K562 (cell line): ENCODE measurements at regions not wholly inside any gene's neighbourhood (a gene's known extent, or its start where the extent isn't known, plus 50 kb on each side); places are given as distances from the start of the nearest gene placed in this dataset.

Experiments
- ATAC-seq: fragments of 200-7000 bp; cut with Tn5 transposase; 3 replicates; pipeline ENCODE4 v1.9.1; 2020; ENCODE audit warnings: moderate library complexity
- BruUV-seq: library from RNA; stranded (reverse); fragments of 400-500 nt; replicated peaks from 2 replicates; lab custom pipeline; 2021; lab: Mats Ljungman, UMichigan
- CTCF ChIA-PET: fragments of 300-600 bp; formaldehyde crosslinking; extraction: SDS; loops from one replicate; lab custom pipeline; 2021; ENCODE audit warnings: low intra/inter-chr PET ratio; lab: Yijun Ruan, JAX
- POLR2A ChIA-PET: fragments of 300-600, 350-650 bp; sonication (Branson Sonifier 250); formaldehyde crosslinking; extraction: SDS; loops from one replicate; lab custom pipeline; 2021; ENCODE audit warnings: antibody characterized with exemption, inconsistent platforms; lab: Yijun Ruan, JAX
- DNase-seq, 4 experiments: peaks; one replicate each; pipeline versions ENCODE4 v3.0.0 to v3.0.0-alpha.2; 2011 to 2018; ENCODE audit warnings: low spot score in 3 of 4, mixed read lengths in 3 of 4; ENCODE audit errors: extremely low read depth in 1 of 4
- FAIRE-seq: peaks from 2 replicates; lab custom pipeline; 2011; peaks lifted over from hg19 to GRCh38; lab: Jason Lieb, UNC
- H2AFZ ChIP-seq: 2 replicates; pipeline ENCODE4 v1.6.0; 2011; ENCODE audit warnings: low read depth, low read length, control low read depth, inconsistent platforms
- H3K27ac ChIP-seq: fragments of 200-600 bp; 3 replicates; pipeline ENCODE4 v1.8.0; 2011; ENCODE audit warnings: low read depth, mild to moderate bottlenecking, control low read depth, inconsistent platforms, low read length, moderate library complexity, mixed read lengths; ENCODE audit errors: extremely low read depth
- H3K27me3 ChIP-seq, 2 experiments: fragments of 300-600 bp in 1 of 2; 2 replicates in 1 of 2; 3 replicates in 1 of 2; pipeline versions ENCODE4 v1.6.0 to v1.8.0; 2011; ENCODE audit warnings: inconsistent platforms in 2 of 2, low read length in 2 of 2, mild to moderate bottlenecking in 1 of 2, mixed read lengths in 1 of 2, moderate library complexity in 1 of 2; ENCODE audit not compliant: control insufficient read depth in 2 of 2, insufficient read depth in 2 of 2
- H3K36me3 ChIP-seq: fragments of 300-600 bp; 3 replicates; pipeline ENCODE4 v1.8.0; 2011; ENCODE audit warnings: mild to moderate bottlenecking, low read length, inconsistent platforms; ENCODE audit not compliant: control insufficient read depth, insufficient read depth
- H3K4me1 ChIP-seq, 2 experiments: fragments of 200-600 bp in 1 of 2; replicated peaks in 1 of 2; 2 replicates in 1 of 2; 3 replicates in 1 of 2; pipeline versions ENCODE4 v1.5.1 to v1.8.0; 2011; ENCODE audit warnings: inconsistent platforms in 2 of 2, low read length in 2 of 2, mild to moderate bottlenecking in 1 of 2, mixed read lengths in 1 of 2, moderate library complexity in 1 of 2; ENCODE audit not compliant: control insufficient read depth in 2 of 2, insufficient read depth in 2 of 2
- H3K4me2 ChIP-seq: 2 replicates; pipeline ENCODE4 v1.6.1; 2011; ENCODE audit warnings: low read length, control low read depth, inconsistent platforms, mixed read lengths; ENCODE audit not compliant: insufficient read depth
- H3K4me3 ChIP-seq: fragments of 200-600 bp; sonication (generic), shearing (Covaris generic); 2 replicates; pipeline ENCODE4 v1.5.1; 2016; ENCODE audit warnings: control low read depth, inconsistent platforms
- H3K79me2 ChIP-seq: fragments of 200-600 bp; 3 replicates; pipeline ENCODE4 v1.8.0; 2011; ENCODE audit warnings: low read length, inconsistent platforms; ENCODE audit not compliant: control insufficient read depth, insufficient read depth
- H3K9ac ChIP-seq, 2 experiments: 2 replicates each; pipeline versions ENCODE4 v1.6.0 to v1.6.1; 2011; ENCODE audit warnings: low read depth in 2 of 2, low read length in 2 of 2, control low read depth in 1 of 2, inconsistent platforms in 1 of 2, mild to moderate bottlenecking in 1 of 2, mixed read lengths in 1 of 2; ENCODE audit not compliant: insufficient read depth in 1 of 2
- H3K9me1 ChIP-seq: one replicate; pipeline ENCODE4 v1.6.0; 2011; ENCODE audit warnings: inconsistent platforms, mild to moderate bottlenecking, low read length, moderate library complexity; ENCODE audit not compliant: control insufficient read depth, insufficient read depth
- H3K9me3 ChIP-seq: replicated peaks from 2 replicates; pipeline ENCODE4 v1.5.1; 2011; ENCODE audit warnings: low read depth, low read length, inconsistent platforms; ENCODE audit not compliant: control insufficient read depth, insufficient read depth
- H4K20me1 ChIP-seq: replicated peaks from 2 replicates; pipeline ENCODE4 v1.6.1; 2011; ENCODE audit warnings: low read length, inconsistent platforms, mixed read lengths; ENCODE audit not compliant: control insufficient read depth, insufficient read depth
- ARID2 ChIP-seq: fragments of 450-650 bp; IDR thresholded peaks from 2 replicates; pipeline ENCODE4 v1.6.1; 2017; ENCODE audit warnings: antibody characterized with exemption, mild to moderate bottlenecking
- BMI1 ChIP-seq: fragments of 150-350 bp; IDR thresholded peaks from 2 replicates; pipeline ENCODE4 v1.6.1; 2014; ENCODE audit warnings: low read length
- CBX8 ChIP-seq: fragments of 200-600 bp; sonication (generic); IDR thresholded peaks from 2 replicates; pipeline ENCODE4 v1.6.1; 2012; ENCODE audit warnings: borderline replicate concordance, mixed run types, low read depth, mild to moderate bottlenecking, moderate library complexity, mixed read lengths, low read length, control low read depth, inconsistent platforms; ENCODE audit not compliant: poor library complexity, severe bottlenecking; ENCODE audit errors: extremely low read depth
- GTF3C2 ChIP-seq: IDR thresholded peaks from 3 replicates; pipeline ENCODE4 v1.6.1; 2011; ENCODE audit warnings: borderline replicate concordance, mild to moderate bottlenecking, moderate library complexity; ENCODE audit not compliant: insufficient read length; ENCODE audit errors: extremely low read depth
- KLF16 ChIP-seq: IDR thresholded peaks from 2 replicates; pipeline ENCODE4 v1.6.1; 2016; ENCODE audit warnings: antibody characterized with exemption
- MXD1 ChIP-seq: fragments of 250-450 bp; sonication (Bioruptor Pico); IDR thresholded peaks from 2 replicates; pipeline ENCODE4 v1.8.0; 2021; ENCODE audit warnings: borderline replicate concordance, mild to moderate bottlenecking, moderate library complexity; ENCODE audit not compliant: poor library complexity, severe bottlenecking
- NONO ChIP-seq, 2 experiments: fragments of 200-400 bp in 1 of 2; fragments of 450-650 bp in 1 of 2; formaldehyde crosslinking in 1 of 2; IDR thresholded peaks; 2 replicates each; pipeline ENCODE4 v1.6.1; 2017; ENCODE audit warnings: low read depth in 2 of 2, mild to moderate bottlenecking in 2 of 2, moderate library complexity in 2 of 2, low read length in 1 of 2
- RBM22 ChIP-seq: fragments of 200-400 bp; formaldehyde crosslinking; IDR thresholded peaks from 2 replicates; pipeline ENCODE4 v1.6.1; 2018; ENCODE audit warnings: low read length, low read depth; ENCODE audit not compliant: poor library complexity, severe bottlenecking
- ZBTB17 ChIP-seq: fragments of 450-650 bp; formaldehyde crosslinking; IDR thresholded peaks from 2 replicates; pipeline ENCODE4 v1.4.0; 2020; ENCODE audit warnings: mild to moderate bottlenecking
- ZNF444 ChIP-seq: fragments of 250-450 bp; sonication (Bioruptor Pico); IDR thresholded peaks from 2 replicates; pipeline ENCODE4 v1.4.0; 2020; ENCODE audit warnings: mild to moderate bottlenecking, moderate library complexity
- ZNF655 ChIP-seq: fragments of 250-450 bp; sonication (Bioruptor Pico); IDR thresholded peaks from 2 replicates; pipeline ENCODE4 v1.5.0; 2021
- WGBS: fragments of 100-300 bp; shearing (Covaris generic); methylation state at CpG from one replicate; pipeline ENCODE4 v1.1.6; 2016; ENCODE audit warnings: low coverage, mixed read lengths; ENCODE audit not compliant: insufficient coverage; ENCODE audit errors: missing lambda C conversion rate; 5-methylcytosine and 5-hydroxymethylcytosine counted together
- in situ Hi-C: fragments of 300-500 bp; cut with MboI; formaldehyde crosslinking; loops from 4 replicates; pipeline ENCODE4 v1.15.0; 2018; ENCODE audit warnings: inconsistent platforms, mixed read lengths
- intact Hi-C: fragments of 100-400 bp; cut with micrococcal nuclease; formaldehyde crosslinking; loops from 2 replicates; pipeline ENCODE4 v1.14.2; 2022
- TF ChIP-seq, protein P1 (sequence below): sonication (generic); formaldehyde crosslinking; IDR thresholded peaks from 2 replicates; pipeline ENCODE4 v1.8.1; 2023; ENCODE audit warnings: mild to moderate bottlenecking, missing genetic modification reagents, moderate library complexity
- TF ChIP-seq, protein P2 (sequence below): sonication (generic); formaldehyde crosslinking; IDR thresholded peaks from 2 replicates; pipeline ENCODE4 v1.8.1; 2023; ENCODE audit warnings: mild to moderate bottlenecking, missing genetic modification reagents

DNA sequence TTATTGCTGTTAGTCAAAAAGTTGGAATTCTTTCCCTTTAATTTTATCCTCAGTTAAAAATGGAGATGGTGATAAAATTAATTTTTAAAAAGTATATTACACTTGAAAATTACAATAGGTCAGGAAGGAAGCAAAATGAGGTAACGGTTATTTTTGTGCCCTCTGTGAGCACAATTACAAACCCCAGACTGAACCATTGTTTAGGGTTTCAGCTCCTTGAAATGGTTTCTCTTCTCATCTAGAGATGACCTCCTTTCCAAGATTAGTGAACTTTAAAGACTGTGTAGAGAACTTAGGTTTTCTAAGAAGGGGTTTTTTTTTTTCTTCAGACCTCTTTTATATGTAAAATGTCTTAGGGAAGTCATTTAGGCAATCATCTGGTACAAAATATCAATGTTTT is 126.2 kb upstream of the CHD1 start:
- H3K27ac ChIP-seq = no peak overlapping the region

More for the DNA sequence above, 126.2 kb upstream of the CHD1 start:
- intact Hi-C loops (no loop called here), in situ Hi-C loops (no loop called here)
- TF ChIP-seq, protein P1, sequence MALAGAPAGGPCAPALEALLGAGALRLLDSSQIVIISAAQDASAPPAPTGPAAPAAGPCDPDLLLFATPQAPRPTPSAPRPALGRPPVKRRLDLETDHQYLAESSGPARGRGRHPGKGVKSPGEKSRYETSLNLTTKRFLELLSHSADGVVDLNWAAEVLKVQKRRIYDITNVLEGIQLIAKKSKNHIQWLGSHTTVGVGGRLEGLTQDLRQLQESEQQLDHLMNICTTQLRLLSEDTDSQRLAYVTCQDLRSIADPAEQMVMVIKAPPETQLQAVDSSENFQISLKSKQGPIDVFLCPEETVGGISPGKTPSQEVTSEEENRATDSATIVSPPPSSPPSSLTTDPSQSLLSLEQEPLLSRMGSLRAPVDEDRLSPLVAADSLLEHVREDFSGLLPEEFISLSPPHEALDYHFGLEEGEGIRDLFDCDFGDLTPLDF (CRISPR knock-in tag) = no peak
- TF ChIP-seq RBM22 = no peak
- TF ChIP-seq ARID2 = no peak
- no peak for TF ChIP-seq GTF3C2
- no peak for TF ChIP-seq CBX8
- TF ChIP-seq ZNF444 (CRISPR knock-in tag) = no peak
- no peak for TF ChIP-seq MXD1 (CRISPR knock-in tag)
- TF ChIP-seq KLF16 = no peak
- no peak for TF ChIP-seq NONO (IDR thresholded peaks at IDR 0.05; ENCODE audit: low read depth in 2 of 2, low read length in 1 of 2)
- TF ChIP-seq, protein P2, sequence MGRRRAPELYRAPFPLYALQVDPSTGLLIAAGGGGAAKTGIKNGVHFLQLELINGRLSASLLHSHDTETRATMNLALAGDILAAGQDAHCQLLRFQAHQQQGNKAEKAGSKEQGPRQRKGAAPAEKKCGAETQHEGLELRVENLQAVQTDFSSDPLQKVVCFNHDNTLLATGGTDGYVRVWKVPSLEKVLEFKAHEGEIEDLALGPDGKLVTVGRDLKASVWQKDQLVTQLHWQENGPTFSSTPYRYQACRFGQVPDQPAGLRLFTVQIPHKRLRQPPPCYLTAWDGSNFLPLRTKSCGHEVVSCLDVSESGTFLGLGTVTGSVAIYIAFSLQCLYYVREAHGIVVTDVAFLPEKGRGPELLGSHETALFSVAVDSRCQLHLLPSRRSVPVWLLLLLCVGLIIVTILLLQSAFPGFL = no peak
- no peak for TF ChIP-seq ZNF655 (CRISPR knock-in tag)
- no peak for TF ChIP-seq ZBTB17 (CRISPR knock-in tag)
- TF ChIP-seq BMI1 = no peak
- H3K4me3 ChIP-seq = no peak overlapping the region
- no peak overlapping the region for H3K9ac ChIP-seq
- no peak overlapping the region for H3K4me2 ChIP-seq
- no peaks in the 10 kb centered on the region for H3K27me3 ChIP-seq
- no TSS peak for BruUV-seq
- ATAC-seq (no peak), FAIRE-seq (no peak), DNase-seq (no peak)
- no peaks in the 10 kb centered on the region for H3K36me3 ChIP-seq
- POLR2A ChIA-PET = no interaction called here
- no peak overlapping the region for H2AFZ ChIP-seq
- no peaks in the 10 kb centered on the region for H3K4me1 ChIP-seq
- no peaks in the 10 kb centered on the region for H4K20me1 ChIP-seq
- no peaks in the 10 kb centered on the region for H3K9me1 ChIP-seq
- no peaks in the 10 kb centered on the region for H3K79me2 ChIP-seq
- H3K9me3 ChIP-seq = no peaks in the 10 kb centered on the region
- CTCF ChIA-PET = interaction anchor here (0.7 kb wide), 1 partner anchor 35 kb away, joined by 3 read pairs; no protein-coding TSS in a partner anchor
- WGBS = 61% methylated on average over 1 of the region's 1 CpG
